ENCODE measurements at regions not wholly inside any gene's neighbourhood (a gene's known extent, or its start where the extent isn't known, plus 50 kb on each side); places are given as distances from the start of the nearest gene placed in this dataset.

DNA sequence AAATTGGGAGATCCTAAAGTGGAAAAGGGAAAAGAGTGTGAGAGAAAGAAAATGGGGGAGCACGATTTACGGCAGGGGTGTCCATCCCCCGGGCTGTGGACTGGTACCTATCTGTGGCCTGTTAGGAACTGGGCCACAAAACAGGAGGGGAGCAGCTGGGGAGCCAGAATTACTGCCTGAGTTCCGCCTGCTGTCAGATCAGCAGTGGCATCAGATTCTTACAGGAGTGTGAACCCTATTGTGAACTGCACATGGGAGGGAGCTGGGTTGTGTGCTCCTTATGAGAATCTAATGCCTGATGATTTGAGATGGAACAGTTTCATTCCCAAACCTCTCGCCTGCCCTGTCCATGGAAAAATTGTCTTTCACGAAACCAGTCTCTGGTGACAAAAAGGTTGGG, 108.3 kb upstream of the ADAMTSL1 start:
- no peak for DNase-seq (ENCODE audit: low spot score)
- 86% methylated on average over 6 of the region's 6 CpGs for WGBS
- Histone ChIP-seq H3K36me3 (no peaks in the 10 kb centered on the region), H3K27ac (no peak overlapping the region), H3K4me3 (no peak overlapping the region), H3K9me3 (no peaks in the 10 kb centered on the region), H3K27me3 (replicated peaks; ENCODE audit: insufficient read depth) (no peaks in the 10 kb centered on the region), H3K4me1 (replicated peaks) (no peaks in the 10 kb centered on the region)
- TF ChIP-seq POLR2AphosphoS5 (IDR thresholded peaks at IDR 0.05) (no peak), CTCF (IDR thresholded peaks at IDR 0.05) (no peak), POLR2A (IDR thresholded peaks at IDR 0.05) (no peak)
- intact Hi-C loops (cut with DNase I) = no loop called here

GRCh38 chr9:18366184-18366583, 107.8 kb upstream of the ADAMTSL1 start:
- H3K4me1 ChIP-seq (replicated peaks) = no peaks in the 10 kb centered on the region
- TF ChIP-seq CTCF (IDR thresholded peaks at IDR 0.05) (no peak), POLR2AphosphoS5 (IDR thresholded peaks at IDR 0.05) (no peak), POLR2A (IDR thresholded peaks at IDR 0.05) (no peak)
- no peaks in the 10 kb centered on the region for H3K9me3 ChIP-seq
- no peaks in the 10 kb centered on the region for H3K27me3 ChIP-seq (replicated peaks; ENCODE audit: insufficient read depth)
- H3K4me3 ChIP-seq = no peak overlapping the region
- H3K36me3 ChIP-seq = no peaks in the 10 kb centered on the region
- intact Hi-C loops (cut with DNase I) = no loop called here
- WGBS = 85% methylated on average over 3 of the region's 3 CpGs
- no peak overlapping the region for H3K27ac ChIP-seq
- DNase-seq (ENCODE audit: low spot score) = no peak

- no peak for TF ChIP-seq CTCF (IDR thresholded peaks at IDR 0.05)
- no peak for TF ChIP-seq POLR2A (IDR thresholded peaks at IDR 0.05)
- no peak for TF ChIP-seq POLR2AphosphoS5 (IDR thresholded peaks at IDR 0.05)
- intact Hi-C loops (cut with DNase I) = no loop called here
- H3K9me3 ChIP-seq = no peaks in the 10 kb centered on the region
- no peaks in the 10 kb centered on the region for H3K4me1 ChIP-seq (replicated peaks)
- DNase-seq (ENCODE audit: low spot score) = no peak
- no peaks in the 10 kb centered on the region for H3K36me3 ChIP-seq
- WGBS = 88% methylated on average over 4 of the region's 4 CpGs
- no peak overlapping the region for H3K27ac ChIP-seq
- no peaks in the 10 kb centered on the region for H3K27me3 ChIP-seq (replicated peaks; ENCODE audit: insufficient read depth)
- H3K4me3 ChIP-seq = no peak overlapping the region
Measured at GRCh38 chr9:18368206-18368605, 105.7 kb upstream of the ADAMTSL1 start.

GRCh38 chr9:18371141-18371540, 102.8 kb upstream of the ADAMTSL1 start:
- Histone ChIP-seq H3K4me3 (no peak overlapping the region), H3K4me1 (replicated peaks) (no peaks in the 10 kb centered on the region), H3K9me3 (no peaks in the 10 kb centered on the region), H3K36me3 (no peaks in the 10 kb centered on the region), H3K27me3 (replicated peaks; ENCODE audit: insufficient read depth) (no peaks in the 10 kb centered on the region), H3K27ac (no peak overlapping the region)
- no peak for DNase-seq (ENCODE audit: low spot score)
- intact Hi-C loops (cut with DNase I) = no loop called here
- no peak for TF ChIP-seq POLR2AphosphoS5 (IDR thresholded peaks at IDR 0.05)
- no peak for TF ChIP-seq CTCF (IDR thresholded peaks at IDR 0.05)
- TF ChIP-seq POLR2A (IDR thresholded peaks at IDR 0.05) = no peak

DNA sequence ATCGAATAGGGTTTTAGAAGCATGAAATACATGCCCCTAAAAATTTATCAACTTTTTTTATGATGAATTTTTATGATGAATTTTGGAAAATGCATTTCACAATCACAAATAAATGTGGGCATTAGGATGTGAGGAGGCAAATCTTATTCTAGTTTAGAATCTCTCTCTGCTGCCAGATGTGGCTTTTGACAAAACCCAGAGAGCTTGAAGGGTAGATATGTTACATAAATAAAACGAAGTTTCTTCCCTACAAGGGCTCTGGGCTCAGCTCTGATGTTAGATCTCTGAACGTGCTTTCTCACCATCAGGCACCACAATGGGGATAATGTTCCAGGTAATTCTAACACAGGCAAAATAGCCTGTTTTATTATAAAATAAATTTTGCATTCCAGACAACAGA, 102.3 kb upstream of the ADAMTSL1 start:
- H3K27me3 ChIP-seq (replicated peaks; ENCODE audit: insufficient read depth) = no peaks in the 10 kb centered on the region
- H3K4me1 ChIP-seq (replicated peaks) = no peaks in the 10 kb centered on the region
- no peak overlapping the region for H3K4me3 ChIP-seq
- no peak for DNase-seq (ENCODE audit: low spot score)
- intact Hi-C loops (cut with DNase I) = no loop called here
- no peaks in the 10 kb centered on the region for H3K9me3 ChIP-seq
- H3K36me3 ChIP-seq = no peaks in the 10 kb centered on the region
- no peak overlapping the region for H3K27ac ChIP-seq
- TF ChIP-seq POLR2AphosphoS5 (IDR thresholded peaks at IDR 0.05) (no peak), POLR2A (IDR thresholded peaks at IDR 0.05) (no peak), CTCF (IDR thresholded peaks at IDR 0.05) (no peak)
- 52% methylated on average over 3 of the region's 3 CpGs for WGBS

Measured in prostate gland (tissue), 2 donors.